ENCODE measurements at regions not wholly inside any gene's neighbourhood (a gene's known extent, or its start where the extent isn't known, plus 50 kb on each side); places are given as distances from the start of the nearest gene placed in this dataset.
"Not testable (repeated sequence)": the region's sequence is repeated elsewhere in the genome, so short reads cannot be mapped to it uniquely, and the experiment has no call there.

DNA sequence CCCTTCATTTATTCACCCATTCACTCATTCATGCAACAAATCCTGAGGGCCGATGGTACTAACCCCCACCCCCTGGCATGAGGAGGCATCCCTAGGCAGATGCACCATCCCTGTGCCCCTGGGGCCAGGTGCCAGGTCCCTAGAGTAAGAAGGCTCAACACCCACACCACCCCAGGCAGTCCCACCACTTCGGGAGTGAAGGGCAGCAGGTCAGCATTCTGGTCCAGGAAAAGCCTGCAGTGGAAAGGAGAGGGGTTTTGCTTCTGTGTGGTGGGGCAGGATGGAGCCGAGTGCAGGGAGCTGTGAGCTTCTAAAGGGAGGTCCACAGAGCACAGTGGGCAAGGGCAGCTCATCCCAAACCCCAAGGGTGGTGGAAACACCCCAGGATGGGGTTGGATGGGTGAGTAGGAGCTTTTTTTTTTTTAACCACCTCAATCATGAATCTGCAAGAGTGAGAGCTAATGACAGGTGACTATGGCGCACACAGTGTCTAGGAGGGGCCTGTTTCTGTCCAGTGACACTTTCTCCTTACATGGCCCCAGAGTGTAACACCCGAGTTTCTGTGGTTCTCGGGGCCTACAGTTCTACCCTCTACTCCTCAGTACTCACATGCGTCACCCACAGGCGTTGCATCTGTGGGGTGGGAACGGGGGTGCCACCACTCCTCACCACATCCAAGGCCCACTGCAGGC is 414.3 kb downstream of the TMEM121 start:
- H3K4me3 ChIP-seq (ENCODE audit: low read length), result no peak overlapping the region
- DNase-seq (ENCODE audit: low read depth), result no peak
- no peak for TF ChIP-seq CTCF (conservative IDR thresholded peaks at IDR 0.05; ENCODE audit: low read depth, low read length)

GRCh38 chr14:105941226-105942166 is 415.1 kb downstream of the TMEM121 start:
- DNase-seq (ENCODE audit: low read depth), result no peak
- TF ChIP-seq CTCF (conservative IDR thresholded peaks at IDR 0.05; ENCODE audit: low read depth, low read length), result no peak
- H3K4me3 ChIP-seq (ENCODE audit: low read length), result no peak overlapping the region

DNA sequence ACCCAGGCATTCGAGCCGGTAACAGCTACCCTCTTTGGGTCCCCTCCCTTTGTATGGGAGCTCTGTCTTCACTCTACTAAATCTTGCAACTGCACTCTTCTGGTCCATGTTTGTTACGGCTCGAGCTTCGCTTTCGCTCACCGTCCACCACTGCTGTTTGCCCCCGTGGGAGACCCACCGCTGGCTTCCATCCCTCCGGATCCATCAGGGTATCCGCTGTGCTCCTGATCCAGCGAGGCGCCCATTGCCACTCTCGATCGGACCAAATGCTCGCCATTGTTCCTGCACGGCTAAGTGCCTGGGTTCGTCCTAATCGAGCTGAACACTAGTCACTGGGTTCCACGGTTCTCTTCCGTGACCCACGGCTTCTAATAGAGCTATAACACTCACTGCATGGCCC is 416.3 kb downstream of the TMEM121 start:
- not testable (repeated sequence) for H3K4me3 ChIP-seq (ENCODE audit: low read length); DNase-seq (ENCODE audit: low read depth)

GRCh38 chr14:105943973-105944602 is 417.7 kb downstream of the TMEM121 start:
- no peak for DNase-seq (ENCODE audit: low read depth)
- no peak for TF ChIP-seq CTCF (conservative IDR thresholded peaks at IDR 0.05; ENCODE audit: low read depth, low read length)

GRCh38 chr14:105944632-105945610 is 418.5 kb downstream of the TMEM121 start:
- no peak for TF ChIP-seq CTCF (conservative IDR thresholded peaks at IDR 0.05; ENCODE audit: low read depth, low read length)
- no peak overlapping the region for H3K4me3 ChIP-seq (ENCODE audit: low read length)
- DNase-seq (ENCODE audit: low read depth), result no peak

More at GRCh38 chr14:105943973-105944602, 417.7 kb downstream of the TMEM121 start:
- H3K4me3 ChIP-seq (ENCODE audit: low read length), result no peak overlapping the region

DNA sequence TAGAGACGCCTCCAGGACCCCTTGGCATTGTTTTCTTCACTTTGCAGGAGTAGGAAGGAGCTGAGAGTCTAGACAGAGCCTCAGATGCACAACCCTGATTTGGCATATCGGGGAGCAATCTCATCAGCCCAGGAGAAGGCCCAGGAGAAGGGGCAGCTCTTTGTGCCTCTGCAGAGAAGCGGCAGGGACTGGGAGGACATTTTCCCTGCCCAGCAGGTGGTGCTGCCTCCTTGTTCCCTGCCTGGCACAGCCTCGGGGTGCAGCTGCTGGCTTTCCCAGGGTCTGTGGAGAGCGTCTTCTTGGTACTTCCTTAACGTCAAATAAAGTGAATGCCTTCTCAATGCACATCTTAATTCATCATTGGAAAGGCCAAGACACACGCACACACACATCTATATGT is 419.5 kb downstream of the TMEM121 start:
- no peak for DNase-seq (ENCODE audit: low read depth)
- H3K4me3 ChIP-seq (ENCODE audit: low read length), result no peak overlapping the region
- no peak for TF ChIP-seq CTCF (conservative IDR thresholded peaks at IDR 0.05; ENCODE audit: low read depth, low read length)
